Spleen (tissue), 7 donors: ENCODE measurements at regions not wholly inside any gene's neighbourhood (a gene's known extent, or its start where the extent isn't known, plus 50 kb on each side); places are given as distances from the start of the nearest gene placed in this dataset.

Experiments used
- CTCF ChIP-seq, 11 experiments: fragments of 200-600 bp in 7 of 11; fragments of 450-650 bp in 4 of 11; sonication (generic) in 4 of 11; IDR thresholded peaks in 8 of 11; conservative IDR thresholded peaks in 3 of 11; 1 replicate in 7 of 11; 2 replicates in 4 of 11; pipeline versions ENCODE4 v1.4.0 to v1.8.0; 2016 to 2021; ENCODE audit warnings: antibody characterized with exemption in 11 of 11, inconsistent platforms in 4 of 11, mild to moderate bottlenecking in 1 of 11
- POLR2A ChIP-seq, 3 donors: fragments of 450-650 bp; IDR thresholded peaks; one replicate each; pipeline ENCODE4 v1.5.1; 2017; ENCODE audit warnings: antibody characterized with exemption in 3 of 3, mild to moderate bottlenecking in 1 of 3
- POLR2AphosphoS5 ChIP-seq, 3 donors: sonication (generic); formaldehyde crosslinking; IDR thresholded peaks; one replicate each; pipeline ENCODE4 v1.5.1; 2017; ENCODE audit warnings: antibody characterized with exemption in 3 of 3
- donor health status: DM: no; HTN: no; CAD: no; lungs with moderate emphysema.
- donor health status: DM: no; HTN: no; CAD: no.
- donor health status: DM: no; HTN: no; CAD: no.

- TF ChIP-seq POLR2A (IDR thresholded peaks at IDR 0.05) (no peak), CTCF (IDR thresholded peaks at IDR 0.05 in 8 of 11, conservative IDR thresholded peaks at IDR 0.05 in 3 of 11) (no peak), POLR2AphosphoS5 (IDR thresholded peaks at IDR 0.05) (no peak)
These were observed 210.3 kb downstream of the CWF19L2 start for GRCh38 chr11:107247167-107247861.
